Transverse colon (tissue), 4 donors: ENCODE measurements at regions not wholly inside any gene's neighbourhood (a gene's known extent, or its start where the extent isn't known, plus 50 kb on each side); places are given as distances from the start of the nearest gene placed in this dataset.

ENCODE experiments used
- DNase-seq: peaks from one replicate; pipeline ENCODE4 v3.0.0-alpha.2; 2019
- H3K27ac ChIP-seq, 4 donors: fragments of 200-600 bp; sonication (generic); 2 replicates each; pipeline ENCODE4 v1.5.1; 2016 to 2018; ENCODE audit warnings: inconsistent platforms in 4 of 4
- H3K27me3 ChIP-seq: fragments of 200-600 bp; sonication (generic); 2 replicates; pipeline ENCODE4 v1.5.1; 2017; ENCODE audit warnings: inconsistent platforms
- H3K36me3 ChIP-seq, 4 donors: fragments of 200-600 bp; sonication (generic); 2 replicates each; pipeline ENCODE4 v1.5.1; 2017 to 2019; ENCODE audit warnings: inconsistent platforms in 4 of 4
- H3K4me1 ChIP-seq, 4 donors: fragments of 200-600 bp; sonication (generic); 2 replicates each; pipeline ENCODE4 v1.5.1; 2017 to 2020; ENCODE audit warnings: inconsistent platforms in 4 of 4
- H3K4me3 ChIP-seq, 4 donors: fragments of 200-600 bp; sonication (generic); 1 replicate in 1 of 4; 2 replicates in 3 of 4; pipeline versions ENCODE4 v1.5.1 to v1.6.1; 2017 to 2019; ENCODE audit warnings: inconsistent platforms in 4 of 4
- H3K9me3 ChIP-seq, 2 donors: fragments of 200-600 bp; sonication (generic); 2 replicates each; pipeline ENCODE4 v1.5.1; 2017 to 2019; ENCODE audit warnings: inconsistent platforms in 2 of 2
- EP300 ChIP-seq: sonication (generic); formaldehyde crosslinking; IDR thresholded peaks from one replicate; pipeline ENCODE4 v1.6.1; 2017; ENCODE audit warnings: antibody characterized with exemption, low read depth
- POLR2A ChIP-seq: fragments of 450-650 bp; IDR thresholded peaks from one replicate; pipeline ENCODE4 v1.6.1; 2016; ENCODE audit warnings: antibody characterized with exemption, mild to moderate bottlenecking, moderate library complexity
- POLR2AphosphoS5 ChIP-seq, 3 donors: sonication (generic); formaldehyde crosslinking; IDR thresholded peaks; one replicate each; pipeline ENCODE4 v1.6.1; 2016; ENCODE audit warnings: antibody characterized with exemption in 3 of 3
- WGBS, 2 donors: methylation state at CpG; one replicate each; pipeline ENCODE4 v1.1.5; 2018; ENCODE audit warnings: low coverage in 1 of 2; 5-methylcytosine and 5-hydroxymethylcytosine counted together
- in situ Hi-C, 4 donors: fragments of 200-750 bp; cut with MboI; loops; one replicate each; pipeline versions ENCODE4 v1.15.0 to v1.15.1; 2017; ENCODE audit warnings: low sequenced_read_pairs in 3 of 4, low pct_ligation_motif_present in 1 of 4, low pct_unique_long_range_greater_than_20kb in 1 of 4
- intact Hi-C: fragments of 100-400 bp; cut with DNase I; formaldehyde crosslinking; loops from one replicate; pipeline ENCODE4 v1.15.1; 2023; ENCODE audit warnings: low total_unique reads
- TF ChIP-seq, protein P1 (sequence below), 5 experiments: fragments of 200-600 bp in 3 of 5; fragments of 450-650 bp in 2 of 5; sonication (generic) in 3 of 5; IDR thresholded peaks; 1 replicate in 2 of 5; 2 replicates in 3 of 5; pipeline ENCODE4 v1.5.1; 2016 to 2017; ENCODE audit warnings: antibody characterized with exemption in 5 of 5, inconsistent platforms in 3 of 5, mild to moderate bottlenecking in 2 of 5, moderate library complexity in 1 of 5

DNA sequence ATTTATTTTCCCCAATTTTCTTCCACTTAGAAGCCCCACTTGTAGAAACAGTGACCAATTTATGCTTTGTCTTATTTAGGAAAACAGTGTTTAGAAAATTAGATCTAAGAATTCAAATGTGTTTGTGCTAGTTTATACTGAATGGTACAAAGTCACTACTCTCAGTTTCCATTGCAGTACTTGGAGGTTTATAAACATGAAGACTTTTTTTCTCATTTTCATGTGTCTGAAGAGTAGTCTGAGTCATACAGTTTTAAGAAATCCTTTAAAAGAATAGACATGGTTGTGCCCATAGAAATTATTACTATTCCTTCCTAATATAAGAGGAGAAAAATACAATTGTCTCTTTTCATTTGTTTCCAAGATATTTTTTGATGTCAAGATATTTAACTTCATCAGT lies 458.7 kb downstream of the NAF1 start:
- Histone ChIP-seq H3K9me3 (no peaks in the 10 kb centered on the region), H3K27ac (no peak overlapping the region), H3K27me3 (no peaks in the 10 kb centered on the region), H3K4me3 (no peak overlapping the region), H3K4me1 (no peaks in the 10 kb centered on the region), H3K36me3 (no peaks in the 10 kb centered on the region)
- in situ Hi-C loops (no loop called here), intact Hi-C loops (no loop called here)
- DNase-seq, result no peak
- TF ChIP-seq, protein P1, sequence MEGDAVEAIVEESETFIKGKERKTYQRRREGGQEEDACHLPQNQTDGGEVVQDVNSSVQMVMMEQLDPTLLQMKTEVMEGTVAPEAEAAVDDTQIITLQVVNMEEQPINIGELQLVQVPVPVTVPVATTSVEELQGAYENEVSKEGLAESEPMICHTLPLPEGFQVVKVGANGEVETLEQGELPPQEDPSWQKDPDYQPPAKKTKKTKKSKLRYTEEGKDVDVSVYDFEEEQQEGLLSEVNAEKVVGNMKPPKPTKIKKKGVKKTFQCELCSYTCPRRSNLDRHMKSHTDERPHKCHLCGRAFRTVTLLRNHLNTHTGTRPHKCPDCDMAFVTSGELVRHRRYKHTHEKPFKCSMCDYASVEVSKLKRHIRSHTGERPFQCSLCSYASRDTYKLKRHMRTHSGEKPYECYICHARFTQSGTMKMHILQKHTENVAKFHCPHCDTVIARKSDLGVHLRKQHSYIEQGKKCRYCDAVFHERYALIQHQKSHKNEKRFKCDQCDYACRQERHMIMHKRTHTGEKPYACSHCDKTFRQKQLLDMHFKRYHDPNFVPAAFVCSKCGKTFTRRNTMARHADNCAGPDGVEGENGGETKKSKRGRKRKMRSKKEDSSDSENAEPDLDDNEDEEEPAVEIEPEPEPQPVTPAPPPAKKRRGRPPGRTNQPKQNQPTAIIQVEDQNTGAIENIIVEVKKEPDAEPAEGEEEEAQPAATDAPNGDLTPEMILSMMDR (IDR thresholded peaks at IDR 0.05), result no peak
- no peak for TF ChIP-seq POLR2AphosphoS5 (IDR thresholded peaks at IDR 0.05)
- no peak for TF ChIP-seq EP300
- TF ChIP-seq POLR2A, result no peak

DNA sequence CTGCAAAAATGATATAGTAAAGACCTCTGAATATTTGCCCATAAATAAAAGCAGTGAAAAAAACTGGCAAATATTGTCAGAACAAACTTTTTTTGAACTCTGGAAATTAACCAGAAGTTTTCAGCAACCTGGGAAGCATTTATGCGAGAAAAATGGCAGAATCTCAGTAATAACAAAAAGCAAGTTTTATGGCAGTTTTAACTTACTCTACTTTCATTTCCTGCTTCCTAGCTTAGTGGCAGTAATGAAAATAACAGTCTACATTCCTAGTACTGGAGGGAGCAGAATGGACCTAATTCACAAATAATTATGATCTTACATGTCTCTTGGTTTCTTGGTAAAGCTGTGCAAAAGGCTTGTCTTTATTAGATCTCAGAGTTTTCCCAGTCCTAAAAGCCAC lies 460.1 kb downstream of the NAF1 start:
- TF ChIP-seq, protein P1 (IDR thresholded peaks at IDR 0.05), result no peak
- TF ChIP-seq POLR2A, result no peak
- TF ChIP-seq POLR2AphosphoS5 (IDR thresholded peaks at IDR 0.05), result no peak
- TF ChIP-seq EP300, result no peak
- Histone ChIP-seq H3K9me3 (no peaks in the 10 kb centered on the region), H3K36me3 (no peaks in the 10 kb centered on the region), H3K4me1 (no peaks in the 10 kb centered on the region), H3K27me3 (no peaks in the 10 kb centered on the region), H3K4me3 (no peak overlapping the region), H3K27ac (no peak overlapping the region)
- in situ Hi-C loops, result no loop called here
- DNase-seq, result no peak
- intact Hi-C loops, result no loop called here
- WGBS, 2 donors, result 43 to 59% methylated on average over 1 of the region's 1 CpG

DNA sequence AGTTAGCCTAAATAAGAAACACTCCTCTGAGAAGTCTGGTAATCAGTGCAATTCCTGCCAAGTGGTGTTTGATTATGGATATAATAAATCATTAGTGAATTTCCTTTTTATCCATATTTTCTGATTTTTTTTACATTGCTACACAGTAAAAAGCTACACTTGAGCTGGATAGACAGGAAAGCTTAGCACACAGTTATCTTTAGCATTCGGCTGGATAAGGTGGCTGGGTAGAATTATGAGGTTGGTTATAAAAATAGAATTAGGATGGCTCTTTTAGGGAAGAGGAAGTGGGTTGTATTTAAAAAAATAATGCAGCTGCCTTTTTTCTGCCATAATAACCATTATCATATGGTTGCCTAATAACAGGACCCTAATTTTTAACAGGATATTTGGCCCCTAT lies 460.6 kb downstream of the NAF1 start:
- intact Hi-C loops (no loop called here), in situ Hi-C loops (no loop called here)
- WGBS, 2 donors, result 20 to 66% methylated on average over 1 of the region's 1 CpG

DNA sequence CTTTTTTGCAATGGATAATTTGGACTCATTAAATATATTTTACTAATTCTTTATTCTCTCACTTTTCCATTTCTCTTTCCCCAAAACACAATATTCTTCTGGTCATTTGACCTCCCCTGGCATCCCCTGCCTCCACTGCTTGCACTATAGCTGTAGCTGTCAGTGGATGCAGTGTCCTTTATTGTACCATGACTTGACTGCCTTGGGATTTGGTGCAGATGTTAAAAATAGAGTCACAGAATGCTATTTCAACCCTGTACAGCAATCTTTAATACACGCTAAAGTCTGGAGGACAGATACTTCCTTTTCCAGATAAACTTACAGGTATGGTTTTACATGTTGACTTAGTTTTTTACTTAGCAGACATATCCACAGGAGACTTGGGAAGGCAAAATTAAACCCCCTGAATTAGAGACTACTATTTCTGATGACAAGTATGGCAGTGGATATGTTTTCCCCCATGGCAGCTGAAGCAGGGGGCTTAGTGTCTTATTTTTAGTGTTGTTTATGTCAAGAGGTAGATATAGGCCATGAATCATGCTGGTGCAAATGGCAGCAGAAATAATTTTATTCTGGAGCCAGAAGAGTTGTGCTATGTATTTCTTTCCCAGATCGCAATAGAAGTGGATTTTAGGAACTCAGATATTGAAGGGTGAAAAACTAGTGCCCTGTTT lies 461.4 kb downstream of the NAF1 start:
- WGBS, 2 donors, result 75 to 76% methylated on average over 2 of the region's 2 CpGs
- no peaks in the 10 kb centered on the region for H3K36me3 ChIP-seq
- H3K27ac ChIP-seq, result no peak overlapping the region
- no peaks in the 10 kb centered on the region for H3K4me1 ChIP-seq
- no peaks in the 10 kb centered on the region for H3K9me3 ChIP-seq
- TF ChIP-seq EP300 (no peak), POLR2A (no peak), POLR2AphosphoS5 (IDR thresholded peaks at IDR 0.05) (no peak)
- TF ChIP-seq, protein P1 (IDR thresholded peaks at IDR 0.05), result no peak
- intact Hi-C loops, result no loop called here
- in situ Hi-C loops, result no loop called here
- no peaks in the 10 kb centered on the region for H3K27me3 ChIP-seq
- H3K4me3 ChIP-seq, result no peak overlapping the region
- no peak for DNase-seq

More for the DNA sequence above, 460.6 kb downstream of the NAF1 start:
- no peak for DNase-seq
- Histone ChIP-seq H3K27me3 (no peaks in the 10 kb centered on the region), H3K27ac (no peak overlapping the region), H3K36me3 (no peaks in the 10 kb centered on the region), H3K4me1 (no peaks in the 10 kb centered on the region), H3K9me3 (no peaks in the 10 kb centered on the region), H3K4me3 (no peak overlapping the region)
- no peak for TF ChIP-seq POLR2AphosphoS5 (IDR thresholded peaks at IDR 0.05)
- TF ChIP-seq, protein P1 (IDR thresholded peaks at IDR 0.05), result no peak
- TF ChIP-seq POLR2A, result no peak
- TF ChIP-seq EP300, result no peak
